ENCODE measurements at regions not wholly inside any gene's neighbourhood (a gene's known extent, or its start where the extent isn't known, plus 50 kb on each side); places are given as distances from the start of the nearest gene placed in this dataset.

DNA sequence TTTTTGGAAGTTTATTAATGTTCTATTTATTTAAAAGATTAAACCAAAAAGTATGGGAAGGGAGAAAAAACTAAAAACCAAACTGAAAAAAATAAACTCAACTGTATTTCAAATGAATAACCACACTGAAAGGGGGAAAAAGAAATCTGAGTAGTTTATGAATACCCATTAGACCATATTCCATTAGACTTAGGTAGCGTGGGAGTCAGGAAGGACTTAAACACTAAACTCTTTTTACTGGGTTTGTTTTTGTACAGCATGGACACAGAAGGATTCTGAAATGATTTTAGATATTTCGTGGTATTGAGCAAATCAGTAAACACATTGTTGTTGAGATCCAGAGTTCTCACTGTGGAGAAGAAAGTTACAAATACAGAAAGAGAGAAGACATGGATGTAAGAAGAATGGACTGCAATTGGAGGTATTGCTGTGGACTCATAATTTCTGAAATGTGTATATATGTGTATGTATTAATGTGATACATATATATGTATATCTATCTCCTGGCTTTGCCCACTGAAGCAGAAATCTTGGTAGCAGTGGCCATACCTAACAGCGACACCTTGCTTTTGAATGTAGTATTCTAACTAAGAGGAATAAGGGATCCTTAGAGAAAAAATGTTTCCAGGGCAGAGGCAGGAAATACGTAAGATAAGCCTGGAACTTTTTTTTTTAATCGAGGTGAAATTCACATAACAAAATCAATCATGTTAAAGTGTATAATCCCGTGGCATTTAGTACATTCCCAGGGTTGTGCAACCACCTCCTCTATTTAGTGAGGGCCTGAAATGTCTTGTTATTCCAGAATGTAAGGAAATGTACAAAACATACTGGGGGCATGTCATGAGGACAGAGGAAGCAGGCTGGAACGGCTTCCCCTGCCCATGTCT is 228.8 kb downstream of the SMARCA2 start:
- H3K4me1 Mint-ChIP-seq: peaks cover 14 to 16% (median 15%) of the 10 kb centered on the region in 3 donors
- Histone ChIP-seq H3K36me3 (ENCODE audit: insufficient read depth, low read length) (no peaks in the 10 kb centered on the region), H3K4me3 (ENCODE audit: low read length) (no peak overlapping the region), H3K27me3 (ENCODE audit: insufficient read depth, low read length, poor library complexity, severe bottlenecking) (peaks cover 8% of the 10 kb centered on the region), H3K9me3 (ENCODE audit: low read length) (no peaks in the 10 kb centered on the region), H3K4me1 (ENCODE audit: insufficient read depth, low read length) (peaks cover 7% of the 10 kb centered on the region), H3K27ac (ENCODE audit: low read depth, low read length) (no peak overlapping the region)
- peaks cover 0 to 12% (median 0%) of the 10 kb centered on the region in 3 donors for H3K36me3 Mint-ChIP-seq
- ChIA-PET POLR2A (no interaction called here), CTCF (no interaction called here)
- H3K27ac Mint-ChIP-seq: no peak overlapping the region
- peaks cover 11 to 33% of the 10 kb centered on the region in 2 donors for H3K27me3 Mint-ChIP-seq
- H3K9me3 Mint-ChIP-seq: peaks cover 0 to 12% (median 3%) of the 10 kb centered on the region in 5 donors
- H3K4me3 Mint-ChIP-seq: no peak overlapping the region
- DNase-seq: no peak

DNA sequence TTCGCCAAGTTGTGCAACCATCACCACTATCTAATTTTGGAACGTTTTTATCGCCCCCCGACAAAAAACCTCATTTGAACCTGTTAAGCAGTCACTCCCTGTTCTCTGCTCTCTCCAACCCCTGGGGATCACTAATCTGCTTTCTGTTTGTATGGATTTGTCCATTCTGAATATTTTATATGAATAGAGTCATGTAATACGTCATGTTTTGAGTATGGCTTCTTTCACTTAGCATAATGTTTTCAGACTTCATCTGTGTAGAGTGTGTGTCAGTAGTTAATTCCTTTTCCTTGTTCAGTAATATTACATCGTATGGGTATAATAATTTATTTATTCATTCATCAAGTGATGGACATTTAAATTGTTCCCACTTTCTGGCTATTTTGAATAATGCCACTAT is 232.2 kb downstream of the SMARCA2 start:
- no peak overlapping the region for H3K27ac ChIP-seq (ENCODE audit: low read depth, low read length)
- Mint-ChIP-seq H3K36me3 (peaks cover 0 to 12% (median 1%) of the 10 kb centered on the region in 3 donors), H3K9me3 (peaks cover 0 to 12% (median 4%) of the 10 kb centered on the region in 5 donors), H3K27ac (no peak overlapping the region), H3K4me3 (no peak overlapping the region), H3K27me3 (peaks cover 8 to 28% of the 10 kb centered on the region in 2 donors), H3K4me1 (peaks cover 4 to 7% (median 6%) of the 10 kb centered on the region in 3 donors)
- POLR2A ChIA-PET: no interaction called here
- DNase-seq: no peak
- no peaks in the 10 kb centered on the region for H3K4me1 ChIP-seq (ENCODE audit: insufficient read depth, low read length)
- CTCF ChIA-PET: no interaction called here
- H3K9me3 ChIP-seq (ENCODE audit: low read length): no peaks in the 10 kb centered on the region
- H3K36me3 ChIP-seq (ENCODE audit: insufficient read depth, low read length): no peaks in the 10 kb centered on the region
- H3K4me3 ChIP-seq (ENCODE audit: low read length): no peak overlapping the region
- H3K27me3 ChIP-seq (ENCODE audit: insufficient read depth, low read length, poor library complexity, severe bottlenecking): peaks cover 6% of the 10 kb centered on the region

DNA sequence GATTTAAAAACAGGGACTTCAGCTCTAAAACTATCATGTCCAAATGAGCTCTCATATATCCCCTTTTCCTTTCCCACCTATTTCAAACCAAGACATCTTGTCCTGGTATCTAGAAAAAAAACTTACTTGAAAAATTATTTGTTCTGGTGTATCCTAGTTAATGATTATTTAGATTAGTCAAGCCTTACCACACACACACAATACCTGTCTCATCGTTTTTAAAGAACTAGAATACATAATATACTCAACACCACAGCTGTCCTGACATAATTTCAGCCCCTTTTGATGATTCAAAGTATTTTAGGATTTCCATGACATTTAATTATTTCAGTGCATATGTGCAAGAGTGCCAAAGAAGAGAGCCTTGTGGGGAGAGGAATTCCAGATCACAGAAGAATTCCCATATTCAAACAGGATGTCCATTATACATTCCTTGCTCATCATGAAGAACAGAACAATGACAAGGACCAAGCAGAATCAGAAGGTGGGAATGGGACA is 233.7 kb downstream of the SMARCA2 start:
- no peak overlapping the region for H3K4me3 ChIP-seq (ENCODE audit: low read length)
- no peak for DNase-seq
- H3K4me1 ChIP-seq (ENCODE audit: insufficient read depth, low read length): no peaks in the 10 kb centered on the region
- Mint-ChIP-seq H3K4me3 (no peak overlapping the region), H3K27ac (no peak overlapping the region), H3K4me1 (no peaks in the 10 kb centered on the region), H3K36me3 (peaks cover 0 to 18% (median 1%) of the 10 kb centered on the region in 3 donors), H3K27me3 (peaks cover 4 to 24% of the 10 kb centered on the region in 2 donors), H3K9me3 (peaks cover 0 to 12% (median 7%) of the 10 kb centered on the region in 5 donors)
- no peak overlapping the region for H3K27ac ChIP-seq (ENCODE audit: low read depth, low read length)
- H3K27me3 ChIP-seq (ENCODE audit: insufficient read depth, low read length, poor library complexity, severe bottlenecking): no peaks in the 10 kb centered on the region
- ChIA-PET POLR2A (no interaction called here), CTCF (no interaction called here)
- H3K36me3 ChIP-seq (ENCODE audit: insufficient read depth, low read length): no peaks in the 10 kb centered on the region
- H3K9me3 ChIP-seq (ENCODE audit: low read length): no peaks in the 10 kb centered on the region

DNA sequence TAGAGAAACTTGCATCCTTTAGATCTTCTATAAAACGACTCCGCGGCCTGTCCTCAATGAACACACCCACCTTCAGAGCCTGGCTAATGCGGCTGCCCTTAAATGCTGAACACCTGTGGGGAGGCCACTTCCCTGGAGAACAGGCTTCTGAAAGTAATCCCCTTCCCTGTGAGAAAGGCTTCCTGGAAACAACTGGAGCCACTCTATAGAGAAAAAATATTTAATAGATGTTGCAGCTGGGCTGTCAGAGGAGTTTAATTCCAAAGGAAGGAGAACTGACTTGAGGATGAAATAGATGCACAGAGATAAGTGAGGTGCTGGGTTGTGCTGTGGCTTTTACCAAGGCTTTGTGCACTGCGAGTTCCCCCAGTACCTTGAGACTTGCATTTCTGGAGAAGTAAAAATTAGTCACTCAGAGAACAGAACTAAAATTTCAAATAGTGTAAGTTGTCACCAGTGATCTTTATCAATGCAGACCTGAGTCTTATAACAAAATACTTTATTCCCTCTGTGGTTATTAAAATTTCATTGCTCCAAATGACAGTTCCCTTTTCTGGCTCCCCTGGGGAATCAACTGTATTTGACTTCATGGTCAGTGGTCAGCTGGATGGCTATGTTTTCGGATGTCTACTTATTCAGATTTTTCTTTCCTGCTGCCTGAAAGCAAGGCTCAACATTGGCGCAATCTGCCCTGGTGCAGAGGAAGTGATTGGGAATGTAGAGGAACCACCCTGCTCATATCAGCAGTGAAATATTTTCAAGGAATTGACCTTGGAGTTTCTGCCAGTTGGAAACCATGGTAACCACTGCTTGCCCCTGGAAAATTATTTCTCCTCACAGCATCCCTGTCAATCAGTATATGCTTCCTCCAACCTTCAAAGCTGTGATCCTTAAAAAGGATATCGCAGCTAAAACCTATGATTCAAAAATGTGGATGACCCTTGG is 238.8 kb downstream of the SMARCA2 start:
- Mint-ChIP-seq H3K27ac (no peak overlapping the region), H3K27me3 (peaks cover 5 to 24% of the 10 kb centered on the region in 2 donors), H3K9me3 (peaks cover 0 to 8% (median 0%) of the 10 kb centered on the region in 5 donors), H3K4me3 (no peak overlapping the region), H3K4me1 (no peaks in the 10 kb centered on the region), H3K36me3 (peaks cover 0 to 6% (median 1%) of the 10 kb centered on the region in 3 donors)
- no peaks in the 10 kb centered on the region for H3K27me3 ChIP-seq (ENCODE audit: insufficient read depth, low read length, poor library complexity, severe bottlenecking)
- no peak overlapping the region for H3K4me3 ChIP-seq (ENCODE audit: low read length)
- POLR2A ChIA-PET: no interaction called here
- no peaks in the 10 kb centered on the region for H3K9me3 ChIP-seq (ENCODE audit: low read length)
- no peaks in the 10 kb centered on the region for H3K36me3 ChIP-seq (ENCODE audit: insufficient read depth, low read length)
- DNase-seq: no peak
- H3K4me1 ChIP-seq (ENCODE audit: insufficient read depth, low read length): no peaks in the 10 kb centered on the region
- no peak overlapping the region for H3K27ac ChIP-seq (ENCODE audit: low read depth, low read length)
- CTCF ChIA-PET: no interaction called here

DNA sequence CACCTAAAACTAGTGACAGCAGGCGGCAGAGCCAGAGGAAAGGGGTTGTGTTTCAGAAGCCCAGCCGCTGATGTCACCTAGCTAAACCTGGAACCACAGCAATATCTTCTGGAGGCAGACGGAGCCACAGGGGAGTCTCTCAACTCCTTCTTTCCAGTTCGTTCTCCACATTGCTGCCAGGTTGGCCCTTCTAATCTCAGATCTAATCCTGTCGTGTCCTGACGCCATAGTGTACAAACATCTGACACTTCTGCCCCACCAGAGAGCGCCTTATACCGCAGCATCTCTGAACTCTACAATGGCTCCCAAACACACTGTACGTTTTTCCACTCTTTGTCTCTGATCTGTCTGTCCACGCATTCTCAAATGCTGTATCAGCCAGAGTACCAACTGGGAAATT is 240.0 kb downstream of the SMARCA2 start:
- peaks cover 2 to 17% of the 10 kb centered on the region in 2 donors for H3K27me3 Mint-ChIP-seq
- POLR2A ChIA-PET: no interaction called here
- CTCF ChIA-PET: no interaction called here

DNA sequence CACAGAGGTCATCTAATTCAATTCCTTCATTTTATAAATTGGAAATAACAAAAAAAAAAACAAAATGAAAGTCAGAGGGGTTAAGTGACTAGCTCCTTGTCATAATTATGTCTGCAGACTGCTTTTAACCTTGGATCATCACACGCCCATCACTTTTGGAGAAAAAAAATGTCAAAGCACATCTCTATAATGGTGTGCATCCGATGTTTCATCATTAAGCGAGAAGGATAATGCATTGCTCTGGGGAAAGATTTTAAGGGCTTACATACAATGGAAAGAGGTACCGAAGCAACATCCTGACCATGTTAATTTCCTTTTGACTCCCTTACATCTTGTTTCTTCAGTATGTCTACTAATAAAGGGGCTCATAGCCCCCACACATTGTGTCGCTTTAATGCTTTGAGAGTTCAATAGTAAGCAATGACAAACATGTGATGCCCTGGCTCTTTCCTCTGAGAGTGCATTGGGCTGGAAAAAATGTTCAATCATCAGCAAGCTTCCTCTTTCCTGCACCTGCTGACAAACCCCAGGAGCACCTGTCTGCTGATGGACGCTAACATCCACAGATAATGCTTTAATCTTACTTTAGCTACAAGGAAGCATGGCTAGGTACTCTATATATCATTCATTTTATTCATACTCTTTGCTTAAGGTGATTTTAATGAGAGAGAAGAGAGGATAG is 242.2 kb downstream of the SMARCA2 start:
- no peaks in the 10 kb centered on the region for H3K9me3 ChIP-seq (ENCODE audit: low read length)
- Mint-ChIP-seq H3K4me1 (no peaks in the 10 kb centered on the region), H3K27me3 (peaks cover 2 to 13% of the 10 kb centered on the region in 2 donors), H3K4me3 (no peak overlapping the region), H3K9me3 (peaks cover 0 to 7% (median 0%) of the 10 kb centered on the region in 5 donors), H3K36me3 (peaks cover 0 to 6% (median 0%) of the 10 kb centered on the region in 3 donors), H3K27ac (no peak overlapping the region)
- H3K4me1 ChIP-seq (ENCODE audit: insufficient read depth, low read length): no peaks in the 10 kb centered on the region
- CTCF ChIA-PET: no interaction called here
- H3K27me3 ChIP-seq (ENCODE audit: insufficient read depth, low read length, poor library complexity, severe bottlenecking): no peaks in the 10 kb centered on the region
- H3K27ac ChIP-seq (ENCODE audit: low read depth, low read length): no peak overlapping the region
- POLR2A ChIA-PET: no interaction called here
- no peaks in the 10 kb centered on the region for H3K36me3 ChIP-seq (ENCODE audit: insufficient read depth, low read length)
- no peak for DNase-seq
- H3K4me3 ChIP-seq (ENCODE audit: low read length): no peak overlapping the region

More for the DNA sequence above, 240.0 kb downstream of the SMARCA2 start:
- Mint-ChIP-seq H3K4me1 (no peaks in the 10 kb centered on the region), H3K4me3 (no peak overlapping the region), H3K36me3 (peaks cover 0 to 6% (median 1%) of the 10 kb centered on the region in 3 donors), H3K27ac (no peak overlapping the region), H3K9me3 (peaks cover 0 to 8% (median 0%) of the 10 kb centered on the region in 5 donors)
- Histone ChIP-seq H3K4me1 (ENCODE audit: insufficient read depth, low read length) (no peaks in the 10 kb centered on the region), H3K9me3 (ENCODE audit: low read length) (no peaks in the 10 kb centered on the region), H3K27ac (ENCODE audit: low read depth, low read length) (no peak overlapping the region), H3K4me3 (ENCODE audit: low read length) (no peak overlapping the region), H3K36me3 (ENCODE audit: insufficient read depth, low read length) (no peaks in the 10 kb centered on the region), H3K27me3 (ENCODE audit: insufficient read depth, low read length, poor library complexity, severe bottlenecking) (no peaks in the 10 kb centered on the region)
- no peak for DNase-seq

DNA sequence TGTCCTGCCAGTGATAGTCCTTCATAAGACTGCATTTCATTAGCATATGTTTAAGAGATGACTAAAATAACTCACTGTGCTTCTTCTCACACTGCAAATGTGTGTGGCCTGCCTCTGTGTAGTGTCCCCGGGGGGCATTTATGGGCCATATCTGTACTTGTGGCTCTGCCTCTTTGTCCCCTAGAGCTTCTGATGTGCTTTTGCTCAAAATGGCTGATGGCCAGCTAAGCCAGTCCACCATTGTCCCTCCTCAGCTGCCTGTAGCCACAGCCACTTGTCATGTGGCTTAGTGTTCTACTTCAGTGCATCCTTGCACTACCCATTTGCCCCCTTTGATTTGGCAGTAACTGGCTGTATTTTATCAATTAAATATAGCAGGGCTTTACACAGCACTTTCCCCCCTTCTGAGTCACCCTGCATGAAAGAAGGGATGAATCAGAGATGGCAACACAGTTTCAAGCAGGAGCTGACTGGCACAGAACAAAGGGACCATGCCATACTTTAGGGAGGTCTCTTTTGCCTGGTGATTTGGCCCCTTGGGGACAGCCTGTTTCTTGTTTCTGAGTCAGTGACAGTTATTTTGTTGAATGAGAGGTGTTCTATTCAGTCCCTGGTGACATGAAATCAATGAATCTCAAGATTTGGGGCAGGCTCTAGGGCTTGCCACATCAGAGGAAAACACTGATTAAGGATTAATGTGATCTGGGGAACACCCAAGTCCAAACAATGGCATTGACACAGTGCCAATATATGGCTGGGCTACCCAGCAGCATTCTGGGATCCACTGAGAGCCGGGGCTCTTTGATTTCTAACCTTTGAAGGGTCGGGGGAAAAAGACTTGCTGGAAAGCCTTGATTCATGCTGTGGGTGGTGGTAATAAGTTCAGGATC is 245.5 kb downstream of the SMARCA2 start:
- H3K4me1 Mint-ChIP-seq: peaks cover 8 to 9% (median 8%) of the 10 kb centered on the region in 3 donors
- peaks cover 2 to 5% of the 10 kb centered on the region in 2 donors for H3K27me3 Mint-ChIP-seq
- H3K4me3 ChIP-seq (ENCODE audit: low read length): no peak overlapping the region
- CTCF ChIA-PET: no interaction called here
- no peaks in the 10 kb centered on the region for H3K4me1 ChIP-seq (ENCODE audit: insufficient read depth, low read length)
- no peak for DNase-seq
- no peak overlapping the region for H3K4me3 Mint-ChIP-seq
- no peaks in the 10 kb centered on the region for H3K27me3 ChIP-seq (ENCODE audit: insufficient read depth, low read length, poor library complexity, severe bottlenecking)
- H3K27ac ChIP-seq (ENCODE audit: low read depth, low read length): no peak overlapping the region
- H3K36me3 Mint-ChIP-seq: no peaks in the 10 kb centered on the region
- no peaks in the 10 kb centered on the region for H3K36me3 ChIP-seq (ENCODE audit: insufficient read depth, low read length)
- no peaks in the 10 kb centered on the region for H3K9me3 Mint-ChIP-seq
- H3K27ac Mint-ChIP-seq: no peak overlapping the region
- H3K9me3 ChIP-seq (ENCODE audit: low read length): no peaks in the 10 kb centered on the region
- POLR2A ChIA-PET: no interaction called here

Measured in CD8-positive, alpha-beta memory T cell (primary cell).